Right cardiac atrium (tissue), 5 donors: ENCODE measurements at regions not wholly inside any gene's neighbourhood (a gene's known extent, or its start where the extent isn't known, plus 50 kb on each side); places are given as distances from the start of the nearest gene placed in this dataset.

ENCODE experiments used
- ATAC-seq, 2 donors: fragments of 200-7000 bp; cut with Tn5 transposase; one replicate each; pipeline versions ENCODE4 v1.8.0 to v1.9.1; 2020; ENCODE audit warnings: moderate library complexity in 2 of 2, mild to moderate bottlenecking in 1 of 2
- DNase-seq, 3 donors: peaks; one replicate each; pipeline ENCODE4 v3.0.0-alpha.2; 2020
- H3K27ac ChIP-seq: one replicate; pipeline ENCODE4 v1.5.1; 2013; ENCODE audit warnings: mild to moderate bottlenecking, low read length, control low read depth, moderate library complexity
- H3K27me3 ChIP-seq: one replicate; pipeline ENCODE4 v1.6.1; 2013; ENCODE audit not compliant: control insufficient read depth, insufficient read depth
- H3K4me1 ChIP-seq: one replicate; pipeline ENCODE4 v1.6.1; 2013; ENCODE audit warnings: low read length; ENCODE audit not compliant: control insufficient read depth, insufficient read depth
- H3K4me3 ChIP-seq: one replicate; pipeline ENCODE4 v1.5.1; 2013; ENCODE audit warnings: low read length, control low read depth
- H3K9me3 ChIP-seq: one replicate; pipeline ENCODE4 v1.6.1; 2013; ENCODE audit warnings: low read length; ENCODE audit not compliant: control insufficient read depth
- WGBS: extraction: QIAGEN DNeasy Blood & Tissue Kit; methylation state at CpG from one replicate; pipeline ENCODE4 v1.1.7; 2013; 5-methylcytosine and 5-hydroxymethylcytosine counted together
- intact Hi-C, 4 donors: fragments of 100-400 bp; cut with DNase I; formaldehyde crosslinking; loops; one replicate each; pipeline versions ENCODE4 v1.11.0 to v1.14.0; 2022 to 2023
- donor health status: healthy with polysubstance abuse.
- donor health status: DM: no; HTN: yes; CAD: no.
- donor health status: DM: no; HTN: no; CAD: no.
- donor health status: DM: no; HTN: yes; CAD: no; lungs with severe emphysema.
- donor health status: DM: yes; HTN: yes; CAD: no.

GRCh38 chr9:13377171-13377925 is 97.9 kb upstream of the MPDZ start:
- DNase-seq (no peak), ATAC-seq (no peak)
- no peaks in the 10 kb centered on the region for H3K27me3 ChIP-seq
- no peaks in the 10 kb centered on the region for H3K9me3 ChIP-seq
- WGBS: 55% methylated on average over 3 of the region's 3 CpGs
- intact Hi-C loops: no loop called here
- H3K4me3 ChIP-seq: no peak overlapping the region
- no peaks in the 10 kb centered on the region for H3K4me1 ChIP-seq
- H3K27ac ChIP-seq: no peak overlapping the region

- intact Hi-C loops: no loop called here
- Histone ChIP-seq H3K27me3 (no peaks in the 10 kb centered on the region), H3K4me1 (no peaks in the 10 kb centered on the region), H3K9me3 (no peaks in the 10 kb centered on the region), H3K4me3 (no peak overlapping the region), H3K27ac (no peak overlapping the region)
- WGBS: 37% methylated on average over 1 of the region's 1 CpG
- DNase-seq: no peak
- ATAC-seq: no peak
These were observed 93.0 kb upstream of the MPDZ start for GRCh38 chr9:13372510-13372909.

- Histone ChIP-seq H3K27ac (no peak overlapping the region), H3K4me3 (no peak overlapping the region), H3K4me1 (no peaks in the 10 kb centered on the region), H3K9me3 (no peaks in the 10 kb centered on the region), H3K27me3 (no peaks in the 10 kb centered on the region)
- no peak for ATAC-seq
- 89% methylated on average over 4 of the region's 4 CpGs for WGBS
- intact Hi-C loops: no loop called here
- no peak for DNase-seq
These were observed 89.9 kb upstream of the MPDZ start for GRCh38 chr9:13369431-13369830.

GRCh38 chr9:13367784-13368183 is 88.3 kb upstream of the MPDZ start:
- WGBS: 81% methylated on average over 4 of the region's 4 CpGs
- intact Hi-C loops: no loop called here

GRCh38 chr9:13364271-13365000 is 84.9 kb upstream of the MPDZ start:
- Histone ChIP-seq H3K27ac (no peak overlapping the region), H3K9me3 (no peaks in the 10 kb centered on the region), H3K27me3 (no peaks in the 10 kb centered on the region), H3K4me1 (no peaks in the 10 kb centered on the region), H3K4me3 (no peak overlapping the region)
- DNase-seq (no peak), ATAC-seq (no peak)
- intact Hi-C loops: no loop called here
- 71% methylated on average over 7 of the region's 7 CpGs for WGBS

More at GRCh38 chr9:13367784-13368183, 88.3 kb upstream of the MPDZ start:
- no peaks in the 10 kb centered on the region for H3K27me3 ChIP-seq
- H3K4me1 ChIP-seq: no peaks in the 10 kb centered on the region
- H3K4me3 ChIP-seq: no peak overlapping the region
- no peaks in the 10 kb centered on the region for H3K9me3 ChIP-seq
- DNase-seq (no peak), ATAC-seq (no peak)
- no peak overlapping the region for H3K27ac ChIP-seq

GRCh38 chr9:13361076-13361475 is 81.6 kb upstream of the MPDZ start:
- Histone ChIP-seq H3K9me3 (no peaks in the 10 kb centered on the region), H3K4me1 (no peaks in the 10 kb centered on the region), H3K27ac (no peak overlapping the region), H3K4me3 (no peak overlapping the region), H3K27me3 (no peaks in the 10 kb centered on the region)
- intact Hi-C loops: no loop called here
- DNase-seq: no peak
- no peak for ATAC-seq

- H3K27ac ChIP-seq: no peak overlapping the region
- no peak overlapping the region for H3K4me3 ChIP-seq
- ATAC-seq (no peak), DNase-seq (no peak)
- no peaks in the 10 kb centered on the region for H3K4me1 ChIP-seq
- H3K27me3 ChIP-seq: no peaks in the 10 kb centered on the region
- no peaks in the 10 kb centered on the region for H3K9me3 ChIP-seq
- intact Hi-C loops: no loop called here
These were observed 80.7 kb upstream of the MPDZ start for GRCh38 chr9:13360188-13360587.

GRCh38 chr9:13358128-13358527 is 78.6 kb upstream of the MPDZ start:
- Histone ChIP-seq H3K4me1 (no peaks in the 10 kb centered on the region), H3K4me3 (no peak overlapping the region), H3K9me3 (no peaks in the 10 kb centered on the region), H3K27ac (no peak overlapping the region), H3K27me3 (no peaks in the 10 kb centered on the region)
- no peak for DNase-seq
- ATAC-seq: no peak
- intact Hi-C loops: loop anchor here in 1 of 4 donors (10.0 kb wide), 2 partner anchors 67 to 1067 kb away; no protein-coding TSS in a partner anchor

- 81% methylated on average over 2 of the region's 2 CpGs for WGBS
- intact Hi-C loops: loop anchor here in 1 of 4 donors (10.0 kb wide), 2 partner anchors 70 to 1070 kb away; no protein-coding TSS in a partner anchor
These were observed 75.2 kb upstream of the MPDZ start for GRCh38 chr9:13354733-13355132.

GRCh38 chr9:13352451-13352979 is 73.0 kb upstream of the MPDZ start:
- intact Hi-C loops: loop anchor here in 1 of 4 donors (10.0 kb wide), 2 partner anchors 72 to 1072 kb away; no protein-coding TSS in a partner anchor

More at GRCh38 chr9:13354733-13355132, 75.2 kb upstream of the MPDZ start:
- H3K27ac ChIP-seq: no peak overlapping the region
- no peaks in the 10 kb centered on the region for H3K4me1 ChIP-seq
- ATAC-seq (no peak), DNase-seq (no peak)
- no peak overlapping the region for H3K4me3 ChIP-seq
- H3K9me3 ChIP-seq: no peaks in the 10 kb centered on the region
- H3K27me3 ChIP-seq: no peaks in the 10 kb centered on the region

GRCh38 chr9:13351778-13352386 is 72.4 kb upstream of the MPDZ start:
- 4% methylated on average over 3 of the region's 3 CpGs for WGBS
- Histone ChIP-seq H3K27ac (no peak overlapping the region), H3K4me1 (no peaks in the 10 kb centered on the region), H3K27me3 (no peaks in the 10 kb centered on the region), H3K9me3 (no peaks in the 10 kb centered on the region), H3K4me3 (no peak overlapping the region)
- intact Hi-C loops: loop anchor here in 1 of 4 donors (10.0 kb wide), 2 partner anchors 73 to 1073 kb away; no protein-coding TSS in a partner anchor
- no peak for DNase-seq
- ATAC-seq: peak; percentile 39 to 43

More at GRCh38 chr9:13352451-13352979, 73.0 kb upstream of the MPDZ start:
- H3K9me3 ChIP-seq: no peaks in the 10 kb centered on the region
- ATAC-seq (no peak), DNase-seq (no peak)
- H3K27me3 ChIP-seq: no peaks in the 10 kb centered on the region
- WGBS: 80% methylated on average over 4 of the region's 4 CpGs
- no peaks in the 10 kb centered on the region for H3K4me1 ChIP-seq
- H3K4me3 ChIP-seq: no peak overlapping the region
- no peak overlapping the region for H3K27ac ChIP-seq
